Calu3 (cell line): ENCODE measurements at regions not wholly inside any gene's neighbourhood (a gene's known extent, or its start where the extent isn't known, plus 50 kb on each side); places are given as distances from the start of the nearest gene placed in this dataset.

ENCODE experiments used
- BruUV-seq: library from RNA; stranded (reverse); fragments of 400-500 nt; replicated peaks from 2 replicates; lab custom pipeline; 2021; lab: Mats Ljungman, UMichigan
- CTCF ChIA-PET: fragments of 300-600 bp; sonication (Branson Sonifier 250); formaldehyde crosslinking; loops from one replicate; lab custom pipeline; 2022; ENCODE audit warnings: antibody characterized with exemption; lab: Charles Lee
- DNase-seq: peaks from one replicate; pipeline ENCODE4 v3.0.0; 2022
- H3K27ac Mint-ChIP-seq: one replicate; pipeline ENCODE4 v1.8.0; 2022; ENCODE audit warnings: mixed read lengths; ENCODE audit not compliant: unreplicated experiment
- H3K27me3 Mint-ChIP-seq: one replicate; pipeline ENCODE4 v1.8.0; 2022; ENCODE audit warnings: mixed read lengths; ENCODE audit not compliant: unreplicated experiment
- H3K36me3 Mint-ChIP-seq: one replicate; pipeline ENCODE4 v1.8.0; 2022; ENCODE audit warnings: mild to moderate bottlenecking, moderate library complexity, mixed read lengths; ENCODE audit not compliant: insufficient read depth, unreplicated experiment
- H3K4me1 Mint-ChIP-seq: one replicate; pipeline ENCODE4 v1.8.0; 2022; ENCODE audit warnings: mild to moderate bottlenecking, low read depth, mixed read lengths; ENCODE audit not compliant: unreplicated experiment
- H3K4me3 Mint-ChIP-seq: one replicate; pipeline ENCODE4 v1.8.0; 2022; ENCODE audit warnings: mild to moderate bottlenecking, low read depth, moderate library complexity, mixed read lengths; ENCODE audit not compliant: unreplicated experiment
- H3K9me3 Mint-ChIP-seq: one replicate; pipeline ENCODE4 v1.8.0; 2022; ENCODE audit warnings: low read depth, mixed read lengths; ENCODE audit not compliant: unreplicated experiment
- intact Hi-C: fragments of 100-400 bp; cut with micrococcal nuclease; formaldehyde crosslinking; loops from one replicate; pipeline ENCODE4 v1.10.0; 2022; ENCODE audit not compliant: unreplicated experiment
- TF ChIP-seq, protein P1 (sequence below): fragments of 200-600 bp; IDR thresholded peaks from one replicate; pipeline ENCODE4 v1.8.0; 2022; ENCODE audit warnings: antibody characterized with exemption; ENCODE audit not compliant: unreplicated experiment

DNA sequence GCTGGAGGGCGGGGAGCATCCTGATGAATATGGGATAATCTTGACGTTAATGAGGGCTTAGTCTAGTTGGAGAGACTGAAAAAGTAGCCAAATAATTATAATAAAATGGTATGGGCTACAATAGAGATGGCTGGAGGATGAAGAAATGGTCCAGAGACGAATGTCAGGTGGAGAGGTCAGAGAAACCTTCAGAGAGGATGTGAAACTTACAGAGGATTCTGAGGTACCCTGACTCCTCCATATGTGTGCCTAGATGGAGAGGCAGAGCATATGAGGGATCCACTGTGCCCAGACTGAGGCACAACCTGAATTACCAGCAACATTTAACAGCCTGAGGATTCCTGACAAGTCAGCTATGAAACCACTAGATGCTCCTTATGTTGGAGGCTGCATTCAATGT lies 417.0 kb downstream of the ATP23 start:
- TF ChIP-seq, protein P1, sequence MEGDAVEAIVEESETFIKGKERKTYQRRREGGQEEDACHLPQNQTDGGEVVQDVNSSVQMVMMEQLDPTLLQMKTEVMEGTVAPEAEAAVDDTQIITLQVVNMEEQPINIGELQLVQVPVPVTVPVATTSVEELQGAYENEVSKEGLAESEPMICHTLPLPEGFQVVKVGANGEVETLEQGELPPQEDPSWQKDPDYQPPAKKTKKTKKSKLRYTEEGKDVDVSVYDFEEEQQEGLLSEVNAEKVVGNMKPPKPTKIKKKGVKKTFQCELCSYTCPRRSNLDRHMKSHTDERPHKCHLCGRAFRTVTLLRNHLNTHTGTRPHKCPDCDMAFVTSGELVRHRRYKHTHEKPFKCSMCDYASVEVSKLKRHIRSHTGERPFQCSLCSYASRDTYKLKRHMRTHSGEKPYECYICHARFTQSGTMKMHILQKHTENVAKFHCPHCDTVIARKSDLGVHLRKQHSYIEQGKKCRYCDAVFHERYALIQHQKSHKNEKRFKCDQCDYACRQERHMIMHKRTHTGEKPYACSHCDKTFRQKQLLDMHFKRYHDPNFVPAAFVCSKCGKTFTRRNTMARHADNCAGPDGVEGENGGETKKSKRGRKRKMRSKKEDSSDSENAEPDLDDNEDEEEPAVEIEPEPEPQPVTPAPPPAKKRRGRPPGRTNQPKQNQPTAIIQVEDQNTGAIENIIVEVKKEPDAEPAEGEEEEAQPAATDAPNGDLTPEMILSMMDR: no peak
- Mint-ChIP-seq H3K9me3 (peaks cover 2% of the 10 kb centered on the region), H3K4me1 (no peaks in the 10 kb centered on the region), H3K27ac (no peak overlapping the region), H3K27me3 (no peaks in the 10 kb centered on the region), H3K36me3 (no peaks in the 10 kb centered on the region), H3K4me3 (no peak overlapping the region)
- CTCF ChIA-PET: no interaction called here
- intact Hi-C loops: no loop called here
- DNase-seq: no peak
- no TSS peak for BruUV-seq

DNA sequence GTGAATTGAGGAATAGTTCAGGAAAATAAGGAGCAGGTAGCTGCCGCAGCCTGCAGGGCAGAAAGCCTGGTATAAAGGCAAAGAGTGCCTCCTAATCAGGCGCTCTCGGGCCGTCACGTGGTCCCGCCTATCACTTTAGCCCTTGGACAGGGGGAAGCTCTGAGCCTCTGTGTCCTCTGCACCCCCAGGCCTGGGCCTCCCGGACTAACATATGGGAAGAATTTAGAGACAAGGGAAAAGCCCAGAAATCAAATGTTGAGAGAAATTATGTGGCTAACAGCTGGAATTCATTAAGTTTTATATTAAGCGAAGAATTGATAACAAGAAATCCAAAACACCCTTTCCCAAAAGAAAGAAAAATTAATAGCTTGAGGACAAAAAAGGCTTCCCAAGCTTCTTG lies 417.7 kb downstream of the ATP23 start:
- intact Hi-C loops: no loop called here
- TF ChIP-seq, protein P1: no peak
- DNase-seq: no peak
- CTCF ChIA-PET: no interaction called here
- Mint-ChIP-seq H3K4me1 (no peaks in the 10 kb centered on the region), H3K27me3 (no peaks in the 10 kb centered on the region), H3K36me3 (no peaks in the 10 kb centered on the region), H3K4me3 (no peak overlapping the region), H3K9me3 (peaks cover 2% of the 10 kb centered on the region), H3K27ac (no peak overlapping the region)
- no TSS peak for BruUV-seq

DNA sequence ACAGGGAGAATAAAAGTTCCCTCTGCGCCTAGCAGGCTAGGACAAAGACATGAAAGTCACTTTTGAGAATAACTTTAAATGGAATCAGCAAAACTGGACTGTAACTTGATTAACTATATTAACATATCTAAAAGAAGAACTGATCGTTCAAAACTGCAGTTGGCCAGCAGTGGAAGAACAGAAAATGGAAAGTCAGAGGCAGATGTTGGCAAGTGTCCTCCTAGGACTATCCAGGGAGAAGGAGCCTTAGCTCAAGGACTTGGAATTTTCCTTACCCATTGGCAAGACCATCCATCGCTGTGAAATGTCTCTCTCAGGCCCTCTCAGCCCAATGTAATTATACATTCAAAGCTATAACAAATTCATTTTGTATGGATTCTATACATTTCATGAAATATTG lies 419.7 kb downstream of the ATP23 start:
- no TSS peak for BruUV-seq
- intact Hi-C loops: no loop called here
- no peak for DNase-seq
- CTCF ChIA-PET: no interaction called here
- Mint-ChIP-seq H3K4me1 (no peaks in the 10 kb centered on the region), H3K27me3 (no peaks in the 10 kb centered on the region), H3K9me3 (peaks cover under 1% of the 10 kb centered on the region), H3K36me3 (no peaks in the 10 kb centered on the region), H3K4me3 (no peak overlapping the region), H3K27ac (no peak overlapping the region)
- TF ChIP-seq, protein P1: no peak

DNA sequence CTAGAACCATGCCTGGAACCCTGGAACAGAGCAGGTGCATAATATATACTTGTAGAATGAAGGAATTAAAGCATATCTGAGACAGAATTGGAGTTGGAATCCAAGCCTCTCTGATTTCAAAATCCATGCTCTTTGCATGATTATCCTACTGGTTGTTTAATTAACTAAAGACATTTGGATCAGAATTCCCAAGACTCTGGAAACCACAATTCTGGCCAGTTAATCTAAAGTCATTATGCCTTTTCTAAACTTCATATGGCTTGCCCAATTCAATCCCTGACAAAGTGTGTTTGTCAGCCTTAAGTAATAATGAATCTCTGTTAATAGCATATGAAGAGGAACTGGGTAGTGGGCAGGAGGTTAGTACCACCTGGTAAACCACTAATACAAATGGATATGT lies 422.6 kb downstream of the ATP23 start:
- Mint-ChIP-seq H3K27me3 (no peaks in the 10 kb centered on the region), H3K4me3 (no peak overlapping the region), H3K4me1 (no peaks in the 10 kb centered on the region), H3K9me3 (no peaks in the 10 kb centered on the region), H3K27ac (no peak overlapping the region), H3K36me3 (no peaks in the 10 kb centered on the region)
- TF ChIP-seq, protein P1: no peak
- CTCF ChIA-PET: no interaction called here
- intact Hi-C loops: no loop called here
- BruUV-seq: no TSS peak
- DNase-seq: no peak
